Astrocyte of the spinal cord (primary cell): ENCODE measurements at regions not wholly inside any gene's neighbourhood (a gene's known extent, or its start where the extent isn't known, plus 50 kb on each side); places are given as distances from the start of the nearest gene placed in this dataset.

ENCODE experiments used
- DNase-seq: peaks from one replicate; pipeline ENCODE4 v3.0.0; 2011; ENCODE audit warnings: low read depth, low spot score
- H3K4me3 ChIP-seq: 2 replicates; pipeline ENCODE4 v1.5.1; 2011; ENCODE audit warnings: low read depth, mild to moderate bottlenecking, low read length, moderate library complexity
- in situ Hi-C: cut with HindIII; loops from 2 replicates; pipeline ENCODE4 v1.10.0; 2017; ENCODE audit warnings: low sequenced_read_pairs
- TF ChIP-seq, protein P1 (sequence below): IDR thresholded peaks from 2 replicates; pipeline ENCODE4 v1.5.1; 2012; ENCODE audit warnings: low read depth, mild to moderate bottlenecking, low read length, inconsistent platforms

DNA sequence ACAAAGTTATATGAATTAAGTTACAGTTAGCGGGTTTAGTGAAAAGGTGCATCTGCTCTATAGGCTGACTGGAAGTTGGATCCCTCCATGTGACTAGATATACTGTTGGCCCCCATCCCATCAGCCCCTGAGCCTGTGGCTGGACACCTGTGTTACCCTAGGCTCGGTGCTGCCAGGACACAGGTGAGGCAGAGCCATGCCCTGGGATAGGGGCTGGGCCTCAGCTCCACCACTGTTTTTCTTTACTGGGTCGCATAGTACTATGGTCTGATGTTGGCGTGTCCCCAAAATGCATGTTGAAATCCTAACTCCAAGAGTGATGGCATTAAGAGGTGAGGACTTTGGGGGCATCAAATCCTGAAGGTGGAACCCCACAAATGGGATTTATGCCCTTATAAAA, 638.6 kb upstream of the ID2 start:
- no peak overlapping the region for H3K4me3 ChIP-seq
- in situ Hi-C loops: no loop called here
- DNase-seq: no peak
- TF ChIP-seq, protein P1, sequence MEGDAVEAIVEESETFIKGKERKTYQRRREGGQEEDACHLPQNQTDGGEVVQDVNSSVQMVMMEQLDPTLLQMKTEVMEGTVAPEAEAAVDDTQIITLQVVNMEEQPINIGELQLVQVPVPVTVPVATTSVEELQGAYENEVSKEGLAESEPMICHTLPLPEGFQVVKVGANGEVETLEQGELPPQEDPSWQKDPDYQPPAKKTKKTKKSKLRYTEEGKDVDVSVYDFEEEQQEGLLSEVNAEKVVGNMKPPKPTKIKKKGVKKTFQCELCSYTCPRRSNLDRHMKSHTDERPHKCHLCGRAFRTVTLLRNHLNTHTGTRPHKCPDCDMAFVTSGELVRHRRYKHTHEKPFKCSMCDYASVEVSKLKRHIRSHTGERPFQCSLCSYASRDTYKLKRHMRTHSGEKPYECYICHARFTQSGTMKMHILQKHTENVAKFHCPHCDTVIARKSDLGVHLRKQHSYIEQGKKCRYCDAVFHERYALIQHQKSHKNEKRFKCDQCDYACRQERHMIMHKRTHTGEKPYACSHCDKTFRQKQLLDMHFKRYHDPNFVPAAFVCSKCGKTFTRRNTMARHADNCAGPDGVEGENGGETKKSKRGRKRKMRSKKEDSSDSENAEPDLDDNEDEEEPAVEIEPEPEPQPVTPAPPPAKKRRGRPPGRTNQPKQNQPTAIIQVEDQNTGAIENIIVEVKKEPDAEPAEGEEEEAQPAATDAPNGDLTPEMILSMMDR: no peak

DNA sequence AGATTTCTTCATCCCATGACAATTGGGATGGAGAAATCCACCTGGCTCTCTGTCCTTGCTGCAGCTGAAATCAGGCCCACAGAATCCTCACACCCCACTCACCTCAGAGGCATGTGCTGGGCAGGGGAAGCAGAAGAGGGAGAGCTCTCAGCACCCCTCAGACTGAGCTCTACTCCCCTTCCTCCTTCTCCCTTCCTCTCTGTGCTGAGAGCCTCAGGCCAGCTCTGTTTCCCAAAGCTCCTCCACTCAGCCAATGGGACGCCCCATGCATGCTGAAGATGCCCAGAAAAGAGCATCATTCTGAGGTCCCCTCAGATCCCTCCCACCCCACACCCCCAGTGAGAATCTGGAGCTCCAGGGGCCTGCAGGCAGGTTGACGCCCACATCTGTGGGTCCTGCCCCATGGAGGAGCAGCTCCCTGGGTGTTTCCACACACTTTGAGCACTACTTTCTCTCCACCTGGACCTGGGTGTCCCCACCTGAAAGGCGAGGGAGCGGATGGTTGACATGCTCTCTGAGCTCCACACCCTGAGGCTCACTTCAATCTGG, 637.7 kb upstream of the ID2 start:
- in situ Hi-C loops: no loop called here
- H3K4me3 ChIP-seq: no peak overlapping the region
- TF ChIP-seq, protein P1: no peak
- no peak for DNase-seq

DNA sequence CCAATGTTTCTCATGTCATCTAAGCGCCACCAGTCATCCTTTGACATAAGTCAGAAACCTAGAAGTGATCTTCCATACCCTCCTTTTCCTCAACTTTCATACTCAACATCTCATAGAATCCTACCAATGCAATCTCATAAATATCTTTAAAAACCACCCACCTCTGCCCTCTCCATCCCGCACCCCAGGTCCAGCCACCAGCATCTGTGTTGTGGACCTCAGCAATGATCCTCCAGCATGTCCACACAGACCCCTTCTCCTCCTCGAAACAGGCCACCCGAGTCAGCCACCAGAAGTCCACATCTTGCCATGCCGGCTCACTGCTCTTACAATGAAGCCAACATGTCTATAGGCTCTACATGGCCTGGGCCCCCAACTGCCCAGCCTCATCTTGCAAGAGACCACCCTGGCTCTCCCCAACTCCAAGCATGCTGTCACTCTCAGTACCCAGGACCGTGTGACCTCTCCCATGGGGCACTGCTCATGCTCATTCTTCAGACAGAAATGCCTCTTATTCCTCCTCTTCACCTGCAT, 636.7 kb upstream of the ID2 start:
- no peak for DNase-seq
- in situ Hi-C loops: no loop called here
- TF ChIP-seq, protein P1: no peak
- H3K4me3 ChIP-seq: no peak overlapping the region

DNA sequence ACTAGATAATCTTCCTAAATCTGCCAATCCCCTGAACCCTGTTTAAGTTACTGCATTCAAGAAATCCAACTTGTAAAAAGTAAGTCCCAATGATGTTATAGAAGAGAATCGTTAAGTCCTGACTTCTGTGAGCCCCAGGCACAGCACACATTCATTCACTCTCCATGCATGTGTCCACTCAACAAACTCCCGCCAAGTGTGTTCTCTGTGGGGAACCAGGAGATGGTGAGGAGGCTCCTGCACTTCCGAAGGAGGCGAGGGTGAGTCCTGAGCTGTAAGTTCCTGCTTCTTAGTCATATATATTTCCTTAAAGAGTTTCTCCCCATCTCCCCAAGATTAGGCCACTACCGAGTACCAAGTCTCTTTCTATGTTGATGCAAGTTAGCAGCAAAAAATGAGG, 635.0 kb upstream of the ID2 start:
- no peak for DNase-seq
- in situ Hi-C loops: no loop called here
- TF ChIP-seq, protein P1: no peak
- no peak overlapping the region for H3K4me3 ChIP-seq

DNA sequence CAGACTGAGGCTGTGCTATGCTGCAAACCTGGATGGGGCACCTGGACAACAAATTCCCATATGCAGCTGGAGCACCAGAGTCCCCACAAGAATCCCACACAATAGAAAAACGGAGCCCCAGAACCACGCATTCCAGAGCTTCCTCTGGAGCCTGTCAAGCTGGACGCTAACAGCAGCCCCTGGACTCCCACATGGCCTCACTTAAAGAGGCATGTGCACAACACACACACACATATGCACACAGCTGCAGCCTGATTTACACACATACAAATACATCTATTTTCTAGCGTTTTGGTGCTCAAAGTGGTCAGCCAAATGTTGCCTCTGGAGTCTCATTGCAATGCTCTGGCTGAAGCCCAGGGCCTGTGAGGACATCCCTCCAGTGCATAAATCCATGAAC, 632.7 kb upstream of the ID2 start:
- no peak for DNase-seq

DNA sequence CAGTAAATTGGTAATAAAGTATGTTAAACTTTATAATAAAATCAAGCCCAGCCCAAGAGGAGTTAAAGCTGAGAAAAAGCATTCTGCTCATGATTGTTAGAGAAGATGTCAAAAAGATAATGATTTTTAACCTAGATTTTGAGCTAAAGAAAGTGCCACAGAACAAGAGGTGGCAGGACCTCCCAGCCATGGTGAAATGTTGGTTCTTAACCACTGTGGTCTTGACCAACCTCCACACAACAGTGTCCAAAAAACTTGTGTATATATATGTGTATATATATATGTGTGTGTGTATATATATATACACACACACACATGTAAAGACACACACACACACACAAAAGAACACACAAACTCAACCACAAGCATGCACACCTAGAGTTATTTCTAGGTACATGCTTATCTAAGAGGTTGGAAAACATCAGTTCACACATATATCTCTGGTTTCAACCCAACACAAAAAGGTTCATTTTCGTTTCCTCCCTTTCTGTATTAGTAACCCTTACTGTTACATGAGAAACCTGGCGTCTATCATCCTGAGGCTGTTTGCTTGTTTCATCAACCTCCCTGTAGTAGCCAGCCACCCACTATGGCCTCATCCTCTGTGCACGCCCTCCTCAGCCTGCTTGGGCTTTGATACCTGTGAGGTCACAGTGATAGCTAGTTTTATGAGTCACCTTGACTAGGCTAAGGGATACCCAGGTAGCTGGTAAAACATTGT, 631.8 kb upstream of the ID2 start:
- DNase-seq: no peak
- TF ChIP-seq, protein P1: no peak
- in situ Hi-C loops: no loop called here
- no peak overlapping the region for H3K4me3 ChIP-seq

More for the DNA sequence above, 632.7 kb upstream of the ID2 start:
- in situ Hi-C loops: no loop called here
- TF ChIP-seq, protein P1: no peak
- H3K4me3 ChIP-seq: no peak overlapping the region
